ENCODE measurements at regions not wholly inside any gene's neighbourhood (a gene's known extent, or its start where the extent isn't known, plus 50 kb on each side); places are given as distances from the start of the nearest gene placed in this dataset.

- H3K27me3 Mint-ChIP-seq (ENCODE audit: insufficient read depth), result no peaks in the 10 kb centered on the region
- TF ChIP-seq, protein P1, sequence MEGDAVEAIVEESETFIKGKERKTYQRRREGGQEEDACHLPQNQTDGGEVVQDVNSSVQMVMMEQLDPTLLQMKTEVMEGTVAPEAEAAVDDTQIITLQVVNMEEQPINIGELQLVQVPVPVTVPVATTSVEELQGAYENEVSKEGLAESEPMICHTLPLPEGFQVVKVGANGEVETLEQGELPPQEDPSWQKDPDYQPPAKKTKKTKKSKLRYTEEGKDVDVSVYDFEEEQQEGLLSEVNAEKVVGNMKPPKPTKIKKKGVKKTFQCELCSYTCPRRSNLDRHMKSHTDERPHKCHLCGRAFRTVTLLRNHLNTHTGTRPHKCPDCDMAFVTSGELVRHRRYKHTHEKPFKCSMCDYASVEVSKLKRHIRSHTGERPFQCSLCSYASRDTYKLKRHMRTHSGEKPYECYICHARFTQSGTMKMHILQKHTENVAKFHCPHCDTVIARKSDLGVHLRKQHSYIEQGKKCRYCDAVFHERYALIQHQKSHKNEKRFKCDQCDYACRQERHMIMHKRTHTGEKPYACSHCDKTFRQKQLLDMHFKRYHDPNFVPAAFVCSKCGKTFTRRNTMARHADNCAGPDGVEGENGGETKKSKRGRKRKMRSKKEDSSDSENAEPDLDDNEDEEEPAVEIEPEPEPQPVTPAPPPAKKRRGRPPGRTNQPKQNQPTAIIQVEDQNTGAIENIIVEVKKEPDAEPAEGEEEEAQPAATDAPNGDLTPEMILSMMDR (IDR thresholded peaks at IDR 0.05), result no peak
- H3K36me3 Mint-ChIP-seq (ENCODE audit: low read depth), result no peaks in the 10 kb centered on the region; the same call in 1 of the 2 replicates
- DNase-seq, result no peak
- peak overlapping the region; percentile 25; the same call in 1 of the 2 replicates for H3K4me3 Mint-ChIP-seq
- H3K9me3 Mint-ChIP-seq, result no peaks in the 10 kb centered on the region
- peaks cover 8% of the 10 kb centered on the region for H3K4me1 Mint-ChIP-seq (ENCODE audit: low read depth)
- H3K27ac Mint-ChIP-seq, result no peak overlapping the region
Measured at GRCh38 chr4:187826725-187827124, 168.8 kb upstream of the ZFP42 start.

DNA sequence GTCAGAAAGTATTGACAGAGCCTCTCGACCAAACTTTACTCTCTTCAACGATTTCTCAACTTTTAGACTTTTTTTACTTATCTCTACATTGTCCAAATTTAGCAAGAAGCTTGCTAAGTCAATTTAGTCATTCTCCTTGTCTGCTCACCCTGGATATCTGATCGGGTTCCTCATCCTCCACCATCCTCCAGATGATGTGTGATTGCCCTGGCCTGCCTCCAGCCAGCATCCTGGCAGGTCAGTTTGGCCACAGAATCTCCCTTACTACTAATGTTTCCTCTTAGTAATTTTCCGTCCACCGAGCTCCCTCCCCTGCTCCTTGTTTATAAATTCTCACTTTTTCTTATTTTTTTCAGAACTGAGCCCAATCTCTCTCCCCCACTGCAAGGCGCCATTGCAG is 167.9 kb upstream of the ZFP42 start:
- Mint-ChIP-seq H3K36me3 (ENCODE audit: low read depth) (no peaks in the 10 kb centered on the region; the same call in 1 of the 2 replicates), H3K27ac (no peak overlapping the region; the same call in 1 of the 2 replicates), H3K9me3 (no peaks in the 10 kb centered on the region), H3K27me3 (ENCODE audit: insufficient read depth) (no peaks in the 10 kb centered on the region), H3K4me1 (ENCODE audit: low read depth) (peaks cover 8% of the 10 kb centered on the region), H3K4me3 (no peak overlapping the region)
- TF ChIP-seq, protein P1 (IDR thresholded peaks at IDR 0.05), result no peak
- DNase-seq, result no peak

- TF ChIP-seq, protein P1 (IDR thresholded peaks at IDR 0.05), result no peak
- Mint-ChIP-seq H3K36me3 (ENCODE audit: low read depth) (no peaks in the 10 kb centered on the region), H3K4me3 (no peak overlapping the region), H3K27ac (no peak overlapping the region), H3K27me3 (ENCODE audit: insufficient read depth) (no peaks in the 10 kb centered on the region; the same call in 1 of the 2 replicates), H3K4me1 (ENCODE audit: low read depth) (no peaks in the 10 kb centered on the region), H3K9me3 (no peaks in the 10 kb centered on the region)
- no peak for DNase-seq
Measured at GRCh38 chr4:187839765-187840164, 155.8 kb upstream of the ZFP42 start.

- Mint-ChIP-seq H3K27ac (no peak overlapping the region), H3K4me1 (ENCODE audit: low read depth) (no peaks in the 10 kb centered on the region), H3K9me3 (no peaks in the 10 kb centered on the region; the same call in 1 of the 2 replicates), H3K36me3 (ENCODE audit: low read depth) (no peaks in the 10 kb centered on the region), H3K27me3 (ENCODE audit: insufficient read depth) (peaks cover 2% of the 10 kb centered on the region), H3K4me3 (no peak overlapping the region)
- peak; percentile 5 for DNase-seq
- TF ChIP-seq, protein P1 (IDR thresholded peaks at IDR 0.05), result no peak
Measured at GRCh38 chr4:187840814-187841213, 154.8 kb upstream of the ZFP42 start.

- TF ChIP-seq, protein P1 (IDR thresholded peaks at IDR 0.05), result no peak
- Mint-ChIP-seq H3K27ac (no peak overlapping the region), H3K4me1 (ENCODE audit: low read depth) (no peaks in the 10 kb centered on the region), H3K27me3 (ENCODE audit: insufficient read depth) (peaks cover 2% of the 10 kb centered on the region; the same call in 1 of the 2 replicates), H3K36me3 (ENCODE audit: low read depth) (no peaks in the 10 kb centered on the region), H3K9me3 (no peaks in the 10 kb centered on the region; the same call in 1 of the 2 replicates), H3K4me3 (no peak overlapping the region)
- DNase-seq, result no peak
Measured at GRCh38 chr4:187849556-187850225, 145.9 kb upstream of the ZFP42 start.

All from HFFc6 (cell line).